ENCODE measurements at regions not wholly inside any gene's neighbourhood (a gene's known extent, or its start where the extent isn't known, plus 50 kb on each side); places are given as distances from the start of the nearest gene placed in this dataset.

DNA sequence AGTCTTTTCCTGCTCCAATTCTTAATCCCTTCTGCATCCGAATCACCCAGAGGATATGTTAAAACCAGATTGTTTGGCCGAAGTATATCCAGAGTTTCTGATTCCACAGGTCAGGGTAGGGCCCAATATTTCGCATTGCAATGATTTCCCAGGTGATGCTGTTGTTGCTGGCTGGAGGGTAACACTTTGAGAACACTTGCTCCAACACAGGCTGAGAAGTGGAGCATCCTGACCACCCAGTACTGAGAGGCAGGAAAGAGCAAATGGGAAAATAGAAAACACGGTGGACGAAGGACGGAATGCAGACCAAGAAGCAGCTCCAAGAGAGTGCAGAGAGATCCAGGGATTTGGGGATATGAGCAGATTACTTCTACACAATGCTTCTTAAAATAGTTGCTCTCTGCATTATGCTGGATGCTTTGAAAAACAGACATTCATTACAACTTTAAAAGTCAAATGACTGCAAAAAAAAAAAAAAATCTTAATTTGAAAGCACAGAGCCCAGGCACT is 362.2 kb upstream of the SLC14A2 start:
- Mint-ChIP-seq H3K36me3 (ENCODE audit: unreplicated experiment) (peaks cover 2% of the 10 kb centered on the region), H3K4me1 (ENCODE audit: unreplicated experiment) (peaks cover 79% of the 10 kb centered on the region), H3K4me3 (ENCODE audit: unreplicated experiment) (no peak overlapping the region), H3K27me3 (ENCODE audit: unreplicated experiment) (no peaks in the 10 kb centered on the region), H3K27ac (ENCODE audit: unreplicated experiment) (no peak overlapping the region), H3K9me3 (ENCODE audit: unreplicated experiment) (peaks cover 4% of the 10 kb centered on the region)
- no peak for DNase-seq (ENCODE audit: extremely low spot score, unreplicated experiment)
- TF ChIP-seq, protein P1, sequence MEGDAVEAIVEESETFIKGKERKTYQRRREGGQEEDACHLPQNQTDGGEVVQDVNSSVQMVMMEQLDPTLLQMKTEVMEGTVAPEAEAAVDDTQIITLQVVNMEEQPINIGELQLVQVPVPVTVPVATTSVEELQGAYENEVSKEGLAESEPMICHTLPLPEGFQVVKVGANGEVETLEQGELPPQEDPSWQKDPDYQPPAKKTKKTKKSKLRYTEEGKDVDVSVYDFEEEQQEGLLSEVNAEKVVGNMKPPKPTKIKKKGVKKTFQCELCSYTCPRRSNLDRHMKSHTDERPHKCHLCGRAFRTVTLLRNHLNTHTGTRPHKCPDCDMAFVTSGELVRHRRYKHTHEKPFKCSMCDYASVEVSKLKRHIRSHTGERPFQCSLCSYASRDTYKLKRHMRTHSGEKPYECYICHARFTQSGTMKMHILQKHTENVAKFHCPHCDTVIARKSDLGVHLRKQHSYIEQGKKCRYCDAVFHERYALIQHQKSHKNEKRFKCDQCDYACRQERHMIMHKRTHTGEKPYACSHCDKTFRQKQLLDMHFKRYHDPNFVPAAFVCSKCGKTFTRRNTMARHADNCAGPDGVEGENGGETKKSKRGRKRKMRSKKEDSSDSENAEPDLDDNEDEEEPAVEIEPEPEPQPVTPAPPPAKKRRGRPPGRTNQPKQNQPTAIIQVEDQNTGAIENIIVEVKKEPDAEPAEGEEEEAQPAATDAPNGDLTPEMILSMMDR (IDR thresholded peaks at IDR 0.05), result no peak

GRCh38 chr18:45253973-45254708 is 361.1 kb upstream of the SLC14A2 start:
- DNase-seq (ENCODE audit: extremely low spot score, unreplicated experiment), result no peak
- H3K36me3 Mint-ChIP-seq (ENCODE audit: unreplicated experiment), result peaks cover 2% of the 10 kb centered on the region

DNA sequence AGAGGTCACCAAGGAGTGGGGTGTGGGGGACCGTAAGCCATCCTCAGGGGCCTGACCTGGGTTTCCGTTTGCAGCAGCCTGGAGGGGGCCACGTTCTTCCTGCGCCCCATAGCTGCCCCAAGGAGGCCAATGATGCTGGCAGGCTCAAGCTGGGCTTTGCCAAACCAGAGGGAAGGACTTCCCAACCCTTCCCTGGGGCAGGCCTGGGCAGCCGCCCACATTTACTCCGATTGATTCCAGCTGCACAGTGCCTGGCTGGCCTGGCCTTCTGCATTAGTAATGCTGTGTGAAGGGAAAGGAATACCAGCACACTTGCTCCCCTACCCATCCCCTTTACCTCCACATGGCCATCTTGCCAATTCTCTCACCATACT is 360.6 kb upstream of the SLC14A2 start:
- Mint-ChIP-seq H3K36me3 (ENCODE audit: unreplicated experiment) (peaks cover 2% of the 10 kb centered on the region), H3K27me3 (ENCODE audit: unreplicated experiment) (no peaks in the 10 kb centered on the region), H3K27ac (ENCODE audit: unreplicated experiment) (peak overlapping the region; percentile 87), H3K4me1 (ENCODE audit: unreplicated experiment) (peaks cover 64% of the 10 kb centered on the region), H3K9me3 (ENCODE audit: unreplicated experiment) (peaks cover 4% of the 10 kb centered on the region), H3K4me3 (ENCODE audit: unreplicated experiment) (no peak overlapping the region)
- no peak for DNase-seq (ENCODE audit: extremely low spot score, unreplicated experiment)
- TF ChIP-seq, protein P1 (IDR thresholded peaks at IDR 0.05), result no peak

More at GRCh38 chr18:45253973-45254708, 361.1 kb upstream of the SLC14A2 start:
- peaks cover 69% of the 10 kb centered on the region for H3K4me1 Mint-ChIP-seq (ENCODE audit: unreplicated experiment)
- no peaks in the 10 kb centered on the region for H3K27me3 Mint-ChIP-seq (ENCODE audit: unreplicated experiment)
- peak overlapping the region; percentile 87 for H3K27ac Mint-ChIP-seq (ENCODE audit: unreplicated experiment)
- TF ChIP-seq, protein P1 (IDR thresholded peaks at IDR 0.05), result no peak
- H3K9me3 Mint-ChIP-seq (ENCODE audit: unreplicated experiment), result peaks cover 4% of the 10 kb centered on the region
- H3K4me3 Mint-ChIP-seq (ENCODE audit: unreplicated experiment), result no peak overlapping the region

DNA sequence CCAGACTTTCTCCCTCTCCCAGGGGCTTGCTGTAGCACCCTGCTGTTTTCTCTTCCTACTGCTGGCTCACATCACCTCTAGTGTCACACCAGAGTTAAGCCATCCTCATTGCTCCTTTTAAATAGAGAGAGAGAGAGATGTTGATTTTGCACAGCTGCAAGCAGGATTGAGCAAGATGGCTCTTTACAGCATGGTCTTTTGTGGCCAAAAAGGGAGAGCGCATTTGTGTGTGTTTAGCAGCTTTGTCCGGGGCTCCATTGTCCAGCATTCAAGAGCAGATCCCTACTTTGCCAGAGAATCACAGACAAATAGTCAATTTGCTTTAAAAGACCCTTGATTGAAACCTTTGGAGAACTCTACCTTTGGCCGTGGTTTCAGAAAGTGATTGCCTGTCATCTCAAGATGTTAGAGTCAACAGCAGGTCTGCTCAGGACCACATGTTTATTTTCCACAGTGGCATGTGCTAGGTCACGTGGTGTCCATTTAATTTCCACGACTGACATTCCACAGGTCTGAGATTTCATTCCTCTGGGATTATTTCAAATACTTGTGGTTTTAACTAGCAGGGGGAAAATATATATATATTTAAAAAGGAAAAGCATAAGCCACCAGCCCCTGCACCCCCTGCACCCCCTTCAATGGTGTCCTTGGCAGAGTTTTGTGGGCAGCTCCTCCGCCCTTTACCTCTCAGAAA is 359.9 kb upstream of the SLC14A2 start:
- no peak for DNase-seq (ENCODE audit: extremely low spot score, unreplicated experiment)
- TF ChIP-seq, protein P1 (IDR thresholded peaks at IDR 0.05), result peak; percentile 31
- Mint-ChIP-seq H3K27me3 (ENCODE audit: unreplicated experiment) (no peaks in the 10 kb centered on the region), H3K4me1 (ENCODE audit: unreplicated experiment) (peaks cover 60% of the 10 kb centered on the region), H3K36me3 (ENCODE audit: unreplicated experiment) (peaks cover 1% of the 10 kb centered on the region), H3K4me3 (ENCODE audit: unreplicated experiment) (no peak overlapping the region), H3K9me3 (ENCODE audit: unreplicated experiment) (peaks cover 3% of the 10 kb centered on the region), H3K27ac (ENCODE audit: unreplicated experiment) (peak overlapping the region; percentile 87)

DNA sequence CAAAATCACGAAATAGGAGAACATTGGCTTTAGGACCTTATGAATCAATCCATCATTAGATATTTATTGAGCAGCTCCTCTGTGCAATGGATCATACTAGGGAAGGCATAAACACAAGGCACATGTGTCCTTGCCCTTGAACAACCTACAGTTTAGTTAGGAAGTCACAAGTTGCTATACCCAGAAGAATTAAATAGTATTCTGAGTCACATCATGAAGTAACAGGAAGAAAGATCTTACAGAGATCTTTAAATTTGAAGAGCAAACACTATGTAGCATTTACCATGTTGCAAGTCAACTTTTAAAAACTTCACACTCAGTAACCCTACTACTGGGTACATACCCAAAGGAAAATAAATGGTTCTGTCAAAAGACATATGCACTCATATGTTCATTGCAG is 355.2 kb upstream of the SLC14A2 start:
- H3K4me3 Mint-ChIP-seq (ENCODE audit: unreplicated experiment), result no peak overlapping the region
- H3K27me3 Mint-ChIP-seq (ENCODE audit: unreplicated experiment), result no peaks in the 10 kb centered on the region
- DNase-seq (ENCODE audit: extremely low spot score, unreplicated experiment), result no peak
- H3K9me3 Mint-ChIP-seq (ENCODE audit: unreplicated experiment), result no peaks in the 10 kb centered on the region
- no peaks in the 10 kb centered on the region for H3K36me3 Mint-ChIP-seq (ENCODE audit: unreplicated experiment)
- TF ChIP-seq, protein P1 (IDR thresholded peaks at IDR 0.05), result no peak
- no peak overlapping the region for H3K27ac Mint-ChIP-seq (ENCODE audit: unreplicated experiment)
- peaks cover 22% of the 10 kb centered on the region for H3K4me1 Mint-ChIP-seq (ENCODE audit: unreplicated experiment)

All from osteocyte (in vitro differentiated cells).